DMS53 (cell line): ENCODE measurements at regions not wholly inside any gene's neighbourhood (a gene's known extent, or its start where the extent isn't known, plus 50 kb on each side); places are given as distances from the start of the nearest gene placed in this dataset.
A peak's percentile ranks its signal among the peaks of the same experiment; 100 is the strongest.
"Not testable (repeated sequence)": the region's sequence is repeated elsewhere in the genome, so short reads cannot be mapped to it uniquely, and the experiment has no call there.

ENCODE experiments used
- DNase-seq: peaks from one replicate; lab custom pipeline; 2025; lab: John Stamatoyannopoulos, UW

DNA sequence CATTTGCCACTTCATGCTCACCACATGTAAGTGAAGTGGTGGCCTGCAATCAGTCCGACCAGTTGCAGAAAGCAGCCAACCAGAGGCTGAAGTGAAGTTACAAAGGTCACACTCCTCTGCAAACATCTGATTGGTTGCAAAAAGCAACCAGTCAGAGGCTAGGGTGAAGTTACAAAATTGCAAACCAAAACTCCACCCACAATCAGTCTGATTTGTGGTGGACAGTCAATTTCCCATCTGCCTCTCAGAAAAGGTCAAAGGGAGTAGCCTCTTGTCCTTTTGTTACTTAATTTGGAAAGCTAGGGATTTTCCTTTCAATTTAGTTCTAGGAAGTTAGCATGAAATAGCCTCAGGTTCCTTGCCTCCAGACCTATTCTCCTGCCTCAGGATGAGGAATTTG lies 185.0 kb downstream of the UXS1 start:
- DNase-seq = no peak

DNA sequence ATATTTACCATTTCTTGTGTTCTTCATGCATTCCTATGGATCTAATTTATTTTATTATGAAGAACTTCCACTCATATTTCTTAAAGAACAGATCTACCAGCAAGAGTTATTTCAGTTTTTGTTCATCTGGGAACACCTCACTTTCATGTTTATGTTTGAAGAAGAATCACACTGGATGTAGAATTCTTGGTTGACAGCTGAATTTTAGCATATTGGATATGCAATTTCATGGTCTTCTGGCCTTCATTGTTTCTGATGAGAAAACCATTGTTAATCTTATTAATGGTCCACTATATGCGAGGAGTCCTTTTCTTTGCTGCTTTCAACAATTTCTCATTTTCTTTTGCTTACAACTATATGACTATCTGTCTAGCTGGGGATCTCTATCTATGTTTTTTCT lies 189.2 kb downstream of the UXS1 start:
- peak; percentile 21 for DNase-seq

DNA sequence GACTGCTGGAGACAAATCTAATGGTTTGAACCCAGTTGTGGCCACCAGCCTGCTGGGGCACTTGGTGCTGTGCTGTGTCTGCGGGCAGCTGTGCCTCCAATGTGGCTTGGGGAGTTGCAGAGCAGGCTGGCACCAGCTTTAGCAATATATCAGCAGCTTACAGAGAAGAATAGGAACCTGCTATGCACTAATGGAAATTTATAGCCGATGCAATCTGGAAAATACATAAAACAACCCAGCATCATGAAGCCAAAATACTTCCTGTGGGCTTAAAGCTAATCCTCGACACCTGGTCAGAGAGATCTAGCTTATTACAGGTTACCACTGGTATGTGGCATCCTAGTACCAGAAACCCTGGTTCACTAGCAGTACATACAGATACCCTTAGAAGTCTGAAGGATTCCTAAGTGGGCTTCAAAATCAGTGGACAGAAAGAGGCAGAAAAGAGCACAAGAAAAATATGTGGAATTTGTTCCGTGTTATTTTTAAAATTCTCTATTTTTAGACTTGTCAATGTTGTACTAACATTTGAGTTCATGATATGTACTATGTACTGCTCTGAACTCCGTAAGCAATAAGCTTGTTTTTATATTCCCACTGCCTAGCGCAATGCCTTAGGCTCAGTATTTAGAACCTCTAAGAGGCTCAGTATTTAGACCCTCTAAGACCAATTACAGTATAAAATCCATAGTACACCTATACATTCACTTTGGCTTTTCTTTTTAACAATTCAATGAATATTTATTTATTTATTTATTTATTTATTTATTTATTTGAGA lies 194.7 kb downstream of the UXS1 start:
- DNase-seq = no peak

DNA sequence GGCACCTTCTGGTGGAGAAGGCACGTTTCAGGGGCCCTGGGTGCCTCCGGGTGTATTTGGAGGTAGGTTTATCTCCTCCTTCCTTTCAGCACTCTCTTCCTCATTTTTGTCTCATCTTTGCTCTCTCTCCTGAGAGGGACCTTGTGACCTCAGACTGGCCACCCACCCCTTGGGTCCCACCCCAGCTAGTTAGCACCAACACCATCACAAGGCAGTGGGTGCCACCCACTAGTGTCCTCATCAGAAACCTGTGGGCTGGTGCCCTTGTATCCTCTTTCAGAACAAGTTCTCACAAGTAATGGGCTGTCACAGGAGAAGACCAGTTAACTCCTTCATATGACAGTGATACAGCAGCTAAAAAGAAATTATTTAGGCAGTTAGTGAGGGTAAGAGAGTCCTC lies 196.4 kb downstream of the UXS1 start:
- DNase-seq = no peak

DNA sequence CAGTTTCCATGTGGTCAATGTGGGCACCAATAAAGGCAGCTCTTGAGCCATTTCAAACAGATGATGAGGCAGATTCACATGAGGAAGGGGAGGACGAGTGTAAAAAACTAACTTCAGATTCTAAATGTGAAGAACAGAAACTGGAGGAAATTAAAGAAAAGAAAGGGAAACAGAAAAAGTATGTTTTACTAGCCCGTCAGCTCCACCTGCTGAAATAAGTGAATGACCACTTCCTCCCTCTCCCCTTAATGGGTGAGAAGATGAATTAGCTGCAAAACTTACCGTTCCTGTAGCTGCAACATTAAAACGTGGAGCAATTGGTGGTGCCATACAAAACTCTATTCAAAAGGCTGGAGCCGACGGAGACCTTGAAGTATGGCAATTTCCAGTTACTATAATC lies 203.5 kb downstream of the UXS1 start:
- DNase-seq = peak; percentile 18

DNA sequence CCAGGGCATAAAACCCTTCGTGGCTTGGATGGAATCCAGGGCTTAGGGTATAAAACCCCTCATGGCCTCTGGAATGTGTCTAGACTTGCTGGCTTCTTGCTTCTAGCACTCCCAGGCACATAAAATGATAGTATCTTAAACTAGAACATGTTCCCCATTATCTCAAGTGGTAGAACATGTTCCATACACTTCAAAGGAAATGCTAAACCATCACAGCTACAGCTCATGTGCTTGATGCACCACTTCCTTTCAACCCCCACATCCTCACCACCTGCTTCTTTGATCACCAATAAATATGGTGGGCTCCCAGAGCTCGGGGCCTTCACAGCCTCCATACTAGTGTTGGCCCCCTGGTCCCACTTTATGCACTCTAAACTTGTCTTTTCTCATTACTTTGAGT lies 204.3 kb downstream of the UXS1 start:
- not testable (repeated sequence) for DNase-seq

DNA sequence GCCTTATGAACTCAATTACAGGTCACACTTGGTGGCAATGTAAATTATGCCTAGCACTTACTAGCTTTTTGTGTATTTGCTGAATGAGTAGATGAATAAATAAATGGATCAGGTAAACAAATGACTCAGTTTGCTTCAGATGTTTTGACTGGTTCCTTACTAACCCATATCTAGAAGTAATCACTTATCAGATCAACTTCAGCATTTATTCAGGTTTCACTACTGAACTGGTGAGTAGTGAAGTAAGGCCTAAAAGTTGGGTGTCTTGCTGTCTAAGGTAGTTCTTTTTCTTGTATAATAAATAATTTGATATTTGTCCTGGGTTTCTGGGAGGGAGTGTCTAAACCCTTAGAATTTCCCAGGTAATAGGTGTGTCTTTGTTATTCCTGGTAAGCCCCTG lies 205.0 kb downstream of the UXS1 start:
- peak; percentile 69 for DNase-seq

DNA sequence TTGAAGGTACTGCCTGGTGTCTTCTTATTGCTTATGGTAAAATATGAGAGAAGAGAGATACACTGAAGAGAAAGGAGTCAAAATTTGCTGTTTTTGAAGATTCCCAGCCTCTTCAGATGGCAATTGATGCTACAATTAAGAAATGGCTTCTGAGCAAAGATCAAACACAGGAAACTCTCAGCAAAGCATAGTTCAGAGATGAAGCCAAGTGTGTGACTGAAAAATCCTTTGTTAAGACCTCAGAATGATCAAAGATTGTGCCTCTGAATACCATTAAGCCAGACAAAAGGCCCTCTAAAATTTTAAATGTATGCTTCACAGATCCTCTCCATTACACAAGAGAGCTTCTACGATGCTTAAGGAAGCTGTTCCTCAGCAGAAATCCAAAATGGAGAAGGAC lies 216.3 kb downstream of the UXS1 start:
- DNase-seq = no peak

DNA sequence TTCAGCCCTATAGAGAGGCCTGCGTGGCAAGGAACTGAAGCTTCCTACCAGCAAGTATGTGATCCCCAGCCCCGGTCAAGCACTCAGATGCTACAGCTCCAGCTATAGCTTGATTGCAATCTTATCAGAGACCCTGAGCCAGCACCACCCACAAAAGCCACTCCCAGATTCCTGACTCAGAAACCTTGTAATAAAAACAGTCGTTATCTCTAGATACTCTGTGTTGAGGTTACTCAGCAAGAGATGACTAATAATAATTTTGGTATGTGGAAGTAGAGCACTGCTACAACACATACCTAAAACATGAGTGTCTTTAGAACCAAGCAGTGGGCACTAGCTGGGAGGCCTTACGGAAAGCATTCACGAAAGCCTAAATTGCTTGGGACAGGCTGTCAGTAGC lies 216.9 kb downstream of the UXS1 start:
- DNase-seq = no peak

DNA sequence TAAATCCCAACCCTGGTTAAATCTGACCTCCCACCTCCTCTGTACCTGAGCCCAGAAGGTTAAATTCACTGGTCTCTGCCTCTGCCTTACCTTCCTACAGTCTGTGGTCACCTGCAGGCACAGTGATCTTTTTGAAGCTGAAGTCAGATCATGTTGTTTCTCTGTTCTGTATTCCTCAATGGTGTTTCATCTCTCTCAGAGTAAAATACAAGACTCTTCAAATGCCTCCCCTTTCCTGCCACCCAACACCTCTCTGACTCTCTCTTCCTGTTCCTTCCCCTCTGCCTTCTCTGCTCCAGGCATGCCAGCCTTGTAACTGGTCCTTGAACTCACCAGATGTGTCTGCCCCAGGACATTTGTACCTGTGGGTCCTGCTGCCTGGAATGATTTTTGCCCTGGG lies 219.3 kb downstream of the UXS1 start:
- DNase-seq = no peak

DNA sequence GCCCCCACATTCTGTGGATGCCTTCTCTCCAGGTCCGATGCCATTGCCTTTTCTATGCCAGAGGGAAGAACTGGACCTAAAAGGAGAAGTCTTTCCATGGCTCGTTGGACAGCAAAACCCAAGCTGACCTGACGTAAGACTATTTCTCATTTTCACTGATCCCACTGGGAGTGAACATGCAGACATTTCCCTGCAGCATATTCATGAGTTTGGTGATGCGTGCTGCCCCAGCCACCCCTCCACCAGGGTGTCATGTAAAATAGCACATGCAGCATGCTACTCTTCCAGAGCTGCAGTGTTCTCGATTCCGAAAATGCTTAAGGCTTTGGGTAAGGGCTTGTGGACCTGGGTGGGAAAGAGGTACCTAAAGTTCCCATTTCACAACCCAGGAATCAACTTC lies 221.2 kb downstream of the UXS1 start:
- DNase-seq = no peak

DNA sequence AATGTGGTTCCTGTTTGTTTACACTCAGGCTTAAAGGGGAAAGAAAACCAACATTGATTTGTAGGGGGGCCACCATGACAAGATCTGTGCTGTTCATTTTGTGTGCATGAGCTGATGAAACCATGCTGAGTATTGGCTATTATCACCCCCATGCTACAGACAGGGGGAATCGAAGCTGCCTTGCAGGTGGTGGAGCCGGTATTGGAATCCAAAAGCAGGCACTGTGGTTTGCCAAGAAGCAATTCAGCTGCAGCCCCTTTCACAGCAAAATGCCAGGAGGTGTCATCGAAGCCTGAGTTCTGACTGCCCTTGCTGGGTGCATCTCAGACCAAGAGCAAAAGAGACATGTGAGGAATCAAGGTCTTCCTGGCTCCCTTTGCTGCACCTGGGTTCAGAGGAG lies 221.9 kb downstream of the UXS1 start:
- no peak for DNase-seq

DNA sequence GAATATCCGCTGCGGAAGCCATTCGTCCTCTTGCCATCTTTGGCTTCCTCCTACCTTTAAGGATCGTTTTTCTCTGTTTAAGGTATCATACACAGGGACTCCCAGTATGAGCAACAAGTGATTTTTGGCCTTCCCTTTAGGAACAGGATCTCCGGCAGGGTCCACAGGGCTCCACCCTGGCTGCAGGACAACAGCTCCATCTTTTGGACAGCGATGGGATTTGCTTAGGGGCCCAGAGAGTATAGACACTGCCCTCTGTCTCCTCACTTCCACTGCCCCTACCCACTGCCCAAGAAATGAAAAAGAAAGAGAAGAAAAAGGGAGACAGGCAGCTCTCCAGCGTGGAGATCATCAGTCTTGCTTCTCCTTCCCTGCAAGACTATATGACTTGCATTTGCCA lies 224.5 kb downstream of the UXS1 start:
- peak; percentile 76 for DNase-seq

DNA sequence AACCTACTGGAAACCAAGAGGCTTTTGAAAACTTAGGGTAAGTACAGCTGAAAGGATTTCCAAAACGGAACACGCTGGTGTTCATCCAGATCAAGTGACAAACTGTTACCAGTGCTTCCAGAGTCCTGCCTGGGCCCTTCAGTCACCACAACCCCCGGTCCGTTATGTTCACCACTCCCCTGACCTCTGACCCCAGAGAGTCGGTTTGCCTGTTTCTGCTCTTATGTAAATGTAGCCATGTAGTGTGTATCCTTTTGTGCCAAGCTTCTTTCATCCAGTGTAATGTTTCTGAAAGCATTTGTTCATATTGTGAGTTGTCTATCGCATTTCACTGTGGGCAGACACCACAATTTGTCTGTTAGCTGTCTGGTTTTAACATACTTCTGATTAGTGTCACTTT lies 217.5 kb downstream of the NCK2 start:
- DNase-seq = no peak

DNA sequence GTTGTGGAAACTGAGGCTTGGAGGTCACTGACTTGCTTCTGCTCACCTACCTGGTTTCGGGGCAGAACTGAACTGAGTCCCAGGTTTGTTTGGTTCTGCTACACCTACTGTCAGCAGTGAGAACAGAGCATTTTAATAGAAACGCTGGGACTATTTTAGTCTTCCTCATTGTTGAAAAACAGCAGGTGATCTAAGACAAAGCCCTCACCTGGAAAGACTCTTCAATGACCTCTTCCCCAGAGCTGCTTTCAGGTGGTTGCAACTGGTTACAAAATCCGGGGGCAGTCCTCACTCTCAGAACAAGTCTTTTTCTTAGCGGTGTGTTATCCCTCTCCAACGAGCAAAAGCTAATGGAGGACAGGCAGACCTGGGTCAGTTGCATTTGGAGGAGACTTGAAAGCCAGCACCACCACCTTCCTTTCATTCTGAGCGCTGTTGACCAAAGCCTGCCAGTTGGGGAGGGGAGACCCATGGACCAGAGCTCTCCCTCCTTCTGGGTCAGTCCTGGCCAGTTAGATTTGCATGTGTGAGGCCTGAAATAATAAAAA lies 217.0 kb downstream of the NCK2 start:
- peak; percentile 77 for DNase-seq

DNA sequence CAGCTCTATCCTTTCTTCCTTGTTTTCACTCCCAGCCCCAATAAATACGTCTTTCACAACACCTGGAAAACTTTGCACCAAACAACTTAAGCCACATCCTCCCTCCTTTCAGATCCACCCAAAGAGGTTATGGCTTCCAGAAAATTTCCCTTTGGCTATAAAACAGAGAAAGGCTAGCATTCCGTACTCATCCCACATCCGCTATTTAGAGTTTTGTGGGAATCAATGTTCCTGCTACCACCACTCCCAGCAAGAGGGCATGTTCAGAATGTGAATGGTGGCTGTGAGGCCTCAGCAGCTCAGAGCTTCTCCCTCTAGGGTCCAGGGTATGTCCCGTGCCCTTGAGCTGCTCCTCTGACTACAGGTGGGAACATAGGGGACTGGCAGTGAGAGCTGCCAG lies 214.6 kb downstream of the NCK2 start:
- DNase-seq = no peak

DNA sequence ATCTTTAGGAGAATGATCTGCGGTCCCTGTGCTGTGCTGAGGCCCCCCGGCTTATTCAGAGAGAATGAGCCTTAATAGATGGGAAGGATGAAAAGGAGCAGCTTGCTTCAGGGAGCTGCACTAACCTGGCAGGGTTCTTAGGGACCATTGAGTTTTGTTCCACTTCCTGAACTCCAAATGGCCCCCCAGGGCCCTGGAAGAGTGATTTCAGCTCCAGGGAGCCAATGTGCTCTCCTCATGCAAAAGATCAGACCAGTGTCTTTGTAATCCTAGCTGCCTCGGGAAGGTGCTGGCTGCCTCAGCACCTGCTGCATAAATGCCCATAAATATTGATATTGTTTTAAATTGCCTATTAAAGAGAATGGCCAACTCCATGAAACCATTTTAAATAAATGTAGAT lies 210.2 kb downstream of the NCK2 start:
- DNase-seq = no peak

DNA sequence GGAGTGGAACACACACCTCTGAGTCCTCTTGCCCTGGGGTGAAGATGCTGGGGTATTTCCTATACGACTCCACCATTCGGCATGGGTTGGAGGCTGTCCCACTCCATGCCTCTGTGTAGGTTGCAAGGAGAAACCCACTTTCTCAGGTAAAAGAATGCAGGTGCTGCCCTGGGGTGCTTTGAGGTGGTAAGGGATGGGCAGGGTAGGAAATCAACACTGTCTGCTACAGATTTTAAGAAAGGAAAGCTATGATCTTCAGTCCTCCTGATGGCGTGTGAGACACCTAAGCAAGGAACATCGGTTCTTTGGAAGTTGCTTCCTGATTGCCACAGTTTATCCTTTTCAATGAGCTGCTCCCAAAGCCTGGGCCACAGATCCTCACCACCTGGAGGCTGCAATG lies 209.2 kb downstream of the NCK2 start:
- no peak for DNase-seq

DNA sequence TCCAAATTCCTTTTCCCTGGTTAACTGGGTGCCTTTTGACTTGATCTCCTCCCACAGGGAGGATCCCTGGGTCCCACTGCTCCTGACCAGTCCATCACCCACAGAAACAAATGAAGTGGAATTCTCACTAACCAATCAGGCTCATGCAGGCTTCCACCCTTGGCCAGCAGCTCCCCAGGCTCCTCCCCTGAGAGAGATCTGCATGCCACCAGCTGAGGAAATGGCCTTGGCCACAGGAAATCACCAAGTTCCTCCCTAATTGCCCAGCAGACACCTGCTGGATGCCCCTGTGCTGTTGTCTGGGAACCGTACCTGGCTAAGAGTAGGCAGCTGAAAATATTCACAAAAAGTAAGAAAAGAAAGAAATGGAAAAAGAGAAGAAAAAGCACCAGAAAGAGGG lies 207.4 kb downstream of the NCK2 start:
- DNase-seq = peak; percentile 37

DNA sequence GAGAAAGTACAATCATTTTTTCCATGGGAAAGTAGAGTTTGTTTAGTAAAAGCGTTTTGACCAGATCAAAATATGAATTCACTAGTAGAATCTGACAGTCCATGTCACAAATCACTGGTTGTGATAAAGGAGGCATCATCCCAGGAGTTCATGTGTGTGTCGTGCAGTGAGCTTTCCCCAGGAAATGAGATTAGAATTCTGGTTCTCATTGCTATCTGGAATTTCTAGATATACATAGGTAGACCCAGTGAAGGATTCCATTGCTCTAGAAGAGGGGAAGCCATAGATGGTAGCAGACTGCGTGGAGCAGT lies 206.6 kb downstream of the NCK2 start:
- DNase-seq = no peak

DNA sequence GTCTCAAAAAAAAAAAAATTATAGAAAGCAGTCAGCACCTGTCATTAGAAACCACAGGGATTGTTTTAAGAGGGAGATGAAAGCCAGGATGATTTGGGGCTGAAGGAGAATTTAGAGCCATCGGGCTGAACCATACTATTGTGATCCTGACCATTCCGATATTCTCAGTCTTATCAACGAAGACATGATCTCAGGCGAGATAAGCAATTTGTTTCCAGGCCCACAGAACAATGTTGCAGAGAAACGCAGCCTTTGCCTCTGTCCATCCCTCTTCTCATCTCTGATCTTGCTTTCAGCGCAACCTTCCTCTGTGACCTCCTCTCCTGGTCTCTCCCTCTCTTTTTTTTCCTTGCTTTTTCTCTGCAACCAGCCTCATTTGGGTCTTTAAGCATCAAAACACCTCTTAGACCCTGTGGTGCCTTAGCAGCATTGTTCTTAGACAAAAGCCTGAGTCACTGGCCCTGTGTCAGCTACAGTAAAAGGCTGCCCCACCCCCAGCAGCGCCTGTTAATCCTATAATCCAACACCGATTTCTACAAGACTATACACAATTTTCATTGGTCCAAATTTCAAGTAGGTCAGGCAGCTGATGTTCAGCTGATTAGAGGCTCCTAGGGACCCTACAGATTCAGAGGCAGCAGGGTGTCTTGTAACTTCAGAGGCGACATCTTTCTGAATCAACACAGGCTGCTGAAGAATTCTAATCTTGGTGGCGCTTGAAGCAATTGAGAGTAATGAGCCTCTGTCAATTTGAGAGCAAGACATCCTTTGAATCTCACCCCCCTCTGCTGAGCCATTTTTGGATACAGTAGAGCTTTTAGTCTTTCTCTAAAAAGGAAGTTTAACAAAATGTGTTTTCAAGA lies 206.0 kb downstream of the NCK2 start:
- DNase-seq = peak; percentile 63

DNA sequence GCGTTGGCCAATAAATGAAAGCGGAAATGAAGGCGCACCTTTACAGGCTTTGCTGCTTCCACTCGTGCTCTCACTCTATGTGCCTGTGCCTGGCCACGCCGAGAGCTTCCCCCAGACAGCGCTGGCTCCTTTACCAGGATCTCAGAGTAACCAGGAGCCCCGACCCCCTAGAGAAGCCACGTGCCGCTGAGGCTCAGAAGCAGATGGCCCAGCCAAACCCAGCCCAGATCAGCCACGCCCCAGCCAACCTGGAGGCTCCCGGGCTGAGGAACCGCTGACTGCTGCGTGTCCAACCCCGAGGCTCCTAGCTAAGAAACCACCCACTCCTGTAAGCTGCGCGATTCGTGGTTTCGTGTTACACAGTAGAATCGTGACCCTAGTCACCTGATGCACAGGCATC lies 199.3 kb downstream of the NCK2 start:
- no peak for DNase-seq
